H9 (cell line): ENCODE measurements at regions not wholly inside any gene's neighbourhood (a gene's known extent, or its start where the extent isn't known, plus 50 kb on each side); places are given as distances from the start of the nearest gene placed in this dataset.

Experiments
- DNase-seq: peaks from one replicate; pipeline ENCODE4 v3.0.0-alpha.2; 2017
- H2AFZ ChIP-seq: one replicate; pipeline ENCODE4 v1.6.1; 2013; ENCODE audit warnings: mild to moderate bottlenecking, low read length, control low read depth, moderate library complexity
- H2AK5ac ChIP-seq: 2 replicates; pipeline ENCODE4 v1.6.1; 2013; ENCODE audit warnings: low read length, control low read depth, mixed read lengths; ENCODE audit not compliant: insufficient read length
- H2BK120ac ChIP-seq: one replicate; pipeline ENCODE4 v1.6.1; 2013; ENCODE audit warnings: low read depth, mild to moderate bottlenecking, low read length, control low read depth, inconsistent platforms; ENCODE audit not compliant: poor library complexity, severe bottlenecking
- H2BK12ac ChIP-seq: 2 replicates; pipeline ENCODE4 v1.6.1; 2013; ENCODE audit warnings: low read length, control low read depth, mixed read lengths, low read depth; ENCODE audit not compliant: insufficient read length
- H2BK15ac ChIP-seq: 2 replicates; pipeline ENCODE4 v1.6.1; 2013; ENCODE audit warnings: low read depth, low read length, control low read depth
- H2BK20ac ChIP-seq: one replicate; pipeline ENCODE4 v1.6.1; 2013; ENCODE audit warnings: low read depth, mild to moderate bottlenecking, low read length, control low read depth, inconsistent platforms; ENCODE audit not compliant: poor library complexity, severe bottlenecking
- H2BK5ac ChIP-seq: 2 replicates; pipeline ENCODE4 v1.6.1; 2013; ENCODE audit warnings: low read length, control low read depth, mixed read lengths; ENCODE audit not compliant: insufficient read length
- H3K14ac ChIP-seq: 2 replicates; pipeline ENCODE4 v1.6.1; 2013; ENCODE audit warnings: low read length, control low read depth; ENCODE audit not compliant: insufficient read depth
- H3K18ac ChIP-seq: 2 replicates; pipeline ENCODE4 v1.6.1; 2013; ENCODE audit warnings: low read depth, mild to moderate bottlenecking, mixed read lengths, low read length, control low read depth; ENCODE audit not compliant: insufficient read length
- H3K23ac ChIP-seq: 2 replicates; pipeline ENCODE4 v1.6.1; 2013; ENCODE audit warnings: low read length, control low read depth, mixed read lengths, low read depth; ENCODE audit not compliant: insufficient read length
- H3K23me2 ChIP-seq: 2 replicates; pipeline ENCODE4 v1.6.1; 2013; ENCODE audit warnings: low read depth, mild to moderate bottlenecking, mixed read lengths, low read length, control low read depth; ENCODE audit not compliant: insufficient read length, poor library complexity, severe bottlenecking
- H3K27ac ChIP-seq: 2 replicates; pipeline ENCODE4 v1.5.1; 2013; ENCODE audit warnings: low read length, control low read depth, mixed read lengths, low read depth; ENCODE audit not compliant: insufficient read length
- H3K27me3 ChIP-seq: 2 replicates; pipeline ENCODE4 v1.6.1; 2013; ENCODE audit warnings: low read length, control low read depth, inconsistent platforms; ENCODE audit not compliant: insufficient read depth
- H3K4ac ChIP-seq: 2 replicates; pipeline ENCODE4 v1.6.1; 2013; ENCODE audit warnings: low read depth, mild to moderate bottlenecking, control low read depth, inconsistent platforms, low read length, moderate library complexity
- H3K4me1 ChIP-seq: 2 replicates; pipeline ENCODE4 v1.6.1; 2013; ENCODE audit warnings: low read length, control low read depth, inconsistent platforms; ENCODE audit not compliant: insufficient read depth
- H3K4me2 ChIP-seq: 2 replicates; pipeline ENCODE4 v1.6.1; 2013; ENCODE audit warnings: low read length, control low read depth, mixed read lengths; ENCODE audit not compliant: insufficient read length, insufficient read depth
- H3K56ac ChIP-seq: 2 replicates; pipeline ENCODE4 v1.6.1; 2013; ENCODE audit warnings: low read depth, mild to moderate bottlenecking, mixed read lengths, low read length, control low read depth; ENCODE audit not compliant: insufficient read length
- H3K79me1 ChIP-seq: 2 replicates; pipeline ENCODE4 v1.6.1; 2013; ENCODE audit warnings: low read depth, mild to moderate bottlenecking, moderate library complexity, low read length, control low read depth, inconsistent platforms; ENCODE audit not compliant: insufficient read depth, poor library complexity, severe bottlenecking
- H3K79me2 ChIP-seq: 2 replicates; pipeline ENCODE4 v1.6.1; 2013; ENCODE audit warnings: low read length, control low read depth, inconsistent platforms; ENCODE audit not compliant: insufficient read depth
- H3K9ac ChIP-seq: 2 replicates; pipeline ENCODE4 v1.6.1; 2013; ENCODE audit warnings: low read length, control low read depth, mixed read lengths; ENCODE audit not compliant: insufficient read length; ENCODE audit errors: extremely low read depth
- H3K9me3 ChIP-seq: one replicate; pipeline ENCODE4 v1.6.1; 2013; ENCODE audit warnings: low read depth, low read length, inconsistent platforms; ENCODE audit not compliant: control insufficient read depth
- H3T11ph ChIP-seq: one replicate; pipeline ENCODE4 v1.6.1; 2013; ENCODE audit warnings: mild to moderate bottlenecking, low read length, control low read depth, inconsistent platforms
- H4K20me1 ChIP-seq: one replicate; pipeline ENCODE4 v1.6.1; 2013; ENCODE audit not compliant: control insufficient read depth, insufficient read length, insufficient read depth
- H4K5ac ChIP-seq: 2 replicates; pipeline ENCODE4 v1.6.1; 2013; ENCODE audit warnings: low read depth, mild to moderate bottlenecking, mixed read lengths, low read length, control low read depth; ENCODE audit not compliant: insufficient read length
- H4K8ac ChIP-seq: replicated peaks from 2 replicates; pipeline ENCODE4 v1.6.1; 2013; ENCODE audit warnings: low read length, control low read depth, mixed read lengths, low read depth; ENCODE audit not compliant: insufficient read length
- H4K91ac ChIP-seq: 2 replicates; pipeline ENCODE4 v1.6.1; 2013; ENCODE audit warnings: low read depth, mild to moderate bottlenecking, moderate library complexity, mixed read lengths, low read length, control low read depth; ENCODE audit not compliant: insufficient read length
- H3K27ac Mint-ChIP-seq, 3 experiments: 2 replicates in 2 of 3; 3 replicates in 1 of 3; pipeline ENCODE4 v1.8.0; 2020 to 2021; ENCODE audit warnings: mixed read lengths in 3 of 3, mild to moderate bottlenecking in 1 of 3, moderate library complexity in 1 of 3
- H3K27me3 Mint-ChIP-seq: 2 replicates; pipeline ENCODE4 v1.8.0; 2021; ENCODE audit warnings: low read depth, mild to moderate bottlenecking, moderate library complexity, mixed read lengths
- H3K36me3 Mint-ChIP-seq, 3 experiments: 2 replicates in 2 of 3; 3 replicates in 1 of 3; pipeline ENCODE4 v1.8.0; 2020 to 2021; ENCODE audit warnings: low read depth in 3 of 3, mixed read lengths in 3 of 3; ENCODE audit not compliant: insufficient read depth in 1 of 3
- H3K4me1 Mint-ChIP-seq, 2 experiments: 2 replicates each; pipeline ENCODE4 v1.8.0; 2020; ENCODE audit warnings: mixed read lengths in 2 of 2
- H3K4me3 Mint-ChIP-seq, 2 experiments: 2 replicates in 1 of 2; 3 replicates in 1 of 2; pipeline ENCODE4 v1.8.0; 2020 to 2021; ENCODE audit warnings: mild to moderate bottlenecking in 2 of 2, mixed read lengths in 2 of 2, moderate library complexity in 1 of 2
- H3K9me3 Mint-ChIP-seq, 2 experiments: 2 replicates in 1 of 2; 3 replicates in 1 of 2; pipeline ENCODE4 v1.8.0; 2020; ENCODE audit warnings: mild to moderate bottlenecking in 2 of 2, mixed read lengths in 2 of 2, moderate library complexity in 1 of 2
- CTCF ChIP-seq: fragments of 200-600 bp; sonication (generic); conservative IDR thresholded peaks from 3 replicates; pipeline ENCODE4 v1.8.0; 2021; ENCODE audit warnings: antibody characterized with exemption, mild to moderate bottlenecking
- WGBS: extraction: QIAGEN DNeasy Blood & Tissue Kit; methylation state at CpG from one replicate; pipeline ENCODE4 v1.1.7; 2013; ENCODE audit warnings: missing lambda C conversion rate, low lambda C conversion rate, mixed read lengths; ENCODE audit not compliant: insufficient read length; ENCODE audit errors: extremely low coverage; 5-methylcytosine and 5-hydroxymethylcytosine counted together

GRCh38 chr3:178274711-178275110 lies 261.5 kb upstream of the KCNMB2 start:
- Histone ChIP-seq H4K20me1 (no peaks in the 10 kb centered on the region), H3K27ac (no peak overlapping the region), H3K23ac (no peak overlapping the region), H2BK20ac (no peak overlapping the region), H4K91ac (no peak overlapping the region), H2BK12ac (no peak overlapping the region), H2AK5ac (no peak overlapping the region), H2BK120ac (no peak overlapping the region), H4K8ac (no peak overlapping the region), H2BK5ac (no peak overlapping the region), H3T11ph (no peak overlapping the region), H3K79me2 (no peaks in the 10 kb centered on the region), H3K4me2 (no peak overlapping the region), H4K5ac (no peak overlapping the region), H3K9ac (no peak overlapping the region), H3K79me1 (no peaks in the 10 kb centered on the region), H3K27me3 (no peaks in the 10 kb centered on the region), H3K14ac (no peak overlapping the region), H3K4ac (no peak overlapping the region), H3K18ac (no peak overlapping the region), H3K4me1 (no peaks in the 10 kb centered on the region), H2AFZ (no peak overlapping the region), H3K23me2 (no peaks in the 10 kb centered on the region), H2BK15ac (no peak overlapping the region), H3K56ac (no peak overlapping the region), H3K9me3 (no peaks in the 10 kb centered on the region)
- Mint-ChIP-seq H3K27ac (no peak overlapping the region), H3K36me3 (peaks cover 4 to 6% (median 6%) of the 10 kb centered on the region in 3 experiments; a peak in 6 of 7 replicates), H3K4me1 (no peaks in the 10 kb centered on the region), H3K4me3 (no peak overlapping the region), H3K27me3 (no peaks in the 10 kb centered on the region), H3K9me3 (peaks cover 7% of the 10 kb centered on the region in 2 experiments)
- no peak for TF ChIP-seq CTCF
- no CpG with 5 or more reads among the region's 4 CpGs for WGBS
- no peak for DNase-seq
